Activated T-cell treated with anti-CD3 and anti-CD28 coated beads, Interleukin-2, amount 50 U/mL, for 4 hours (primary cell): ENCODE measurements at regions not wholly inside any gene's neighbourhood (a gene's known extent, or its start where the extent isn't known, plus 50 kb on each side); places are given as distances from the start of the nearest gene placed in this dataset.
A peak's percentile ranks its signal among the peaks of the same experiment; 100 is the strongest.

Experiments
- ATAC-seq, 2 donors: fragments of 200-7000 bp; cut with Tn5 transposase; one replicate each; pipeline ENCODE4 v1.10.0; 2021
- DNase-seq: peaks from one replicate; pipeline ENCODE4 v3.0.0-alpha.2; 2020
- H3K27me3 Mint-ChIP-seq: one replicate; pipeline ENCODE4 v1.8.0; 2021; ENCODE audit warnings: low read depth, mixed read lengths
- H3K36me3 Mint-ChIP-seq: one replicate; pipeline ENCODE4 v1.8.0; 2022; ENCODE audit warnings: mixed read lengths; ENCODE audit not compliant: insufficient read depth
- H3K4me1 Mint-ChIP-seq: one replicate; pipeline ENCODE4 v1.8.0; 2021; ENCODE audit warnings: low read depth, mixed read lengths
- H3K4me3 Mint-ChIP-seq: one replicate; pipeline ENCODE4 v1.8.0; 2021; ENCODE audit warnings: mild to moderate bottlenecking, moderate library complexity, mixed read lengths
- H3K9me3 Mint-ChIP-seq: one replicate; pipeline ENCODE4 v1.8.0; 2021; ENCODE audit warnings: mixed read lengths

DNA sequence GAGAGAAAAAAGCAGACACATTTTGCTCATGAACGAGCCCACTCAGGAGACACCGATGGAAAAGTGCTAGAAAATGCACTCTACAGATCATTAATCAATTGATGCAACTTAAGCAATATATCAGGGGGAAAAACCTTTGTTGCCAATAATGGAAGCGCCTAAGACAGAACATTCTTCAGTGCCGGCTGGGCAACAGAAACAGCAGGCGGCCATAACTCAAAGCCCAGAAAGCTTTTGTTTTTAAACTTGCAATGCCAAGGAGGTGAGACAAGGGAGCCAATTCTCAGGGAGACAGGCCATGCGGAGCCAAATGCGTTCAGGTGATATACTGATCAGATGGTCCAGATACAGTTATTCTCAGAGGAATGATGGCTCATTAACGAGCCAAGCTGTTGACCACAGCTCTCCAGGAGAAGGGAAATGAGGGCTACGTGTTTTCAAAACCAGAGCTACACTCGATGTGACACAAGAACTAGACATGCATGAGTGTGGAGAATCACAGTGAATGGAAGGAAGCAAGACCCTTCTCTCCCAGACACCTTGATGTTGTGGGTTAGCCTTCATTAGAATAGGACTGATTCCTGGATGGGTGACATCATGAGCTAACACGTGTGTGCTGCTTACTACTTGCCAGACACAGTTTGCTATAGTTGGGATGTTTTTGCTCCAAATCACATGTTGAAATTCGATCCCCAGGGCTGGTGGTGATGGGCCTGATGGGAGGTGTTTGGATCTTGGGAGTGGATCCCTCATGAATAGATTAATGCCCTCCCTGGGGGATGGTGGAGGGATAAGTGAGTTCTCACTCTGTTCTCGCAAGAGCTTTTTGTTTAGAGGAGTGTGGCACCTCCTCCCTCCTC lies 79.1 kb upstream of the KCNMA1 start:
- ATAC-seq: no peak
- Mint-ChIP-seq H3K9me3 (no peaks in the 10 kb centered on the region), H3K36me3 (no peaks in the 10 kb centered on the region), H3K4me1 (no peaks in the 10 kb centered on the region), H3K27me3 (peaks cover 16% of the 10 kb centered on the region), H3K4me3 (no peak overlapping the region)
- DNase-seq: no peak

DNA sequence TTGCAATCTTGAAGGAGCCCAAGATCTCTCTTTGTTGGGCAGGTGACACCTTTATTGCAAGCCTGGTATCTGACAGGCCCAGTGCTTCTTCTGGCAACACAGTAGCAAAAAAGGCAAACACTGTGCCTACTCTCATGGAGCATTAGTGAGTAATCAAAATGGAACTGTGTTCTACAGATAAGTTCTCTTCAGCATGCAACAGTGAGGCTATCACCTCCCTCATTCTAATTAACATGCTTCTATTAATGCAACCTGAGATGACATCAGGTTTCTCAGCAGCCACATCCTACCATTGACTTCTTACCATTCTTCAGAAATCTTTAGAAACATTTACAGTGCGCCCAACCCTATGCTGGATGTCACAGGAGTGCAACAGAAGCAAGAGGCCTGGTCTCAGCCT lies 77.9 kb upstream of the KCNMA1 start:
- no peak for ATAC-seq
- peaks cover 7% of the 10 kb centered on the region for H3K4me1 Mint-ChIP-seq

GRCh38 chr10:77715088-77715487 lies 77.5 kb upstream of the KCNMA1 start:
- Mint-ChIP-seq H3K4me3 (no peak overlapping the region), H3K9me3 (no peaks in the 10 kb centered on the region), H3K27me3 (peaks cover 29% of the 10 kb centered on the region), H3K4me1 (peaks cover 7% of the 10 kb centered on the region), H3K36me3 (no peaks in the 10 kb centered on the region)
- DNase-seq: no peak
- no peak for ATAC-seq

More for the DNA sequence above, 77.9 kb upstream of the KCNMA1 start:
- Mint-ChIP-seq H3K4me3 (no peak overlapping the region), H3K36me3 (no peaks in the 10 kb centered on the region), H3K9me3 (no peaks in the 10 kb centered on the region), H3K27me3 (peaks cover 25% of the 10 kb centered on the region)
- DNase-seq: no peak

DNA sequence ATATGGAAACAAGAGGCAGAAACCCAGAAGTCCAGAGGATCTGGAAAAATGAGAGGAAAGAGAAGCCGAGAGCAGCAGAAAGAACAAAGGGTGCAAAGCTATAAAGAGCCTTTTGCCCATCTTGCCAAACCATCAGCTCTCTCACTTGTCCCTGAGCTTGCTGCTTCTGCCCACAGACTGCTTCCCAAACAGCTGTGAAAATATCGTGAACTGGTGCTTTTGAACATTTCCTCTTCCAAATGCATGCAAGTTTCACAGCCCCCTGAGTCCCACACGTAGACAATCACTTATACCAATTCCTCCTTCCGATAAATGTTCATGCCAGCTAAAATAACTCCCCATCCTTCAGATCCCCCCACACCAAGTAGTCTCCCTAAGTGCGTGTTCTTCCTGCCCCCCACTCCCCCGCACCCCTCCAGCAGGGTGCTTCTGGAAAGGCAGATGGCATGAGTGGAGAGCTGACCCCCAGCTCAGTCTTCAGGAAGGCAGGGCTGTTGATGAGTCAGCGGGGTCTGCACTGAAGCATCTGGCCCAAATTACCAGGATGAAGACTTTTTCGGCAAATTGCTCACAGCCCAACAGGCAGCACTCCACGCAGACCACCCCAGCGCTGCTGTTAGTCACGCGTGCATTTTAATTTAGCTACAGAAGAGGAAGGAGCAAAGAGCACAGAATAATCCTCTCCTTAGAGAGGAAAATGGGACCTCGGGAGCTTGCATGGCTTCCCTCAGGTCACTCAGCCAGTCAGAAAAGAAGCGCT lies 76.1 kb upstream of the KCNMA1 start:
- Mint-ChIP-seq H3K4me3 (no peak overlapping the region), H3K4me1 (peaks cover 7% of the 10 kb centered on the region), H3K27me3 (peaks cover 28% of the 10 kb centered on the region), H3K36me3 (no peaks in the 10 kb centered on the region), H3K9me3 (no peaks in the 10 kb centered on the region)
- DNase-seq (no peak), ATAC-seq (no peak)

DNA sequence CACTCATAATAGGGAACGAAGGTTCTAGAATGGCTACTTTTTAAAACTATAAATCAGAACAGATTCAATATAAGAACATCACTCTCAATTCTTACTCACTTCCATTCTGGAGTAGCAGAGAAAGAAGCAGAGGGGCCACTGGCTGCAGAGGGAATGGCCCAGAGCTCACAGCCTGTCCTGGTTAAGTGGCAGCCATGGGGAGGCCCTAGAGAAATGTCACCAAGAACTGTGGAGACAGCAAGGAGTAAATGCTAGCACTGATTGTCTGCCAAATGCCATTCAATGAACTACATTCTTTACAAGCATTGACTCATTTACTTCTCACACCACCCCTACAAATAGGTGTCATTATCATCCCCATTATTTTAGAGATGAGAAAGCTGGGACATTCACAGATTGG lies 74.6 kb upstream of the KCNMA1 start:
- H3K4me1 Mint-ChIP-seq: peaks cover 7% of the 10 kb centered on the region
- DNase-seq (no peak), ATAC-seq (no peak)
- H3K27me3 Mint-ChIP-seq: peaks cover 23% of the 10 kb centered on the region
- H3K9me3 Mint-ChIP-seq: no peaks in the 10 kb centered on the region
- H3K4me3 Mint-ChIP-seq: no peak overlapping the region
- no peaks in the 10 kb centered on the region for H3K36me3 Mint-ChIP-seq

- Mint-ChIP-seq H3K9me3 (no peaks in the 10 kb centered on the region), H3K4me3 (no peak overlapping the region), H3K36me3 (no peaks in the 10 kb centered on the region), H3K4me1 (peaks cover 7% of the 10 kb centered on the region), H3K27me3 (peaks cover 23% of the 10 kb centered on the region)
- ATAC-seq (no peak), DNase-seq (no peak)
Measured at GRCh38 chr10:77711683-77712049, 74.1 kb upstream of the KCNMA1 start.

DNA sequence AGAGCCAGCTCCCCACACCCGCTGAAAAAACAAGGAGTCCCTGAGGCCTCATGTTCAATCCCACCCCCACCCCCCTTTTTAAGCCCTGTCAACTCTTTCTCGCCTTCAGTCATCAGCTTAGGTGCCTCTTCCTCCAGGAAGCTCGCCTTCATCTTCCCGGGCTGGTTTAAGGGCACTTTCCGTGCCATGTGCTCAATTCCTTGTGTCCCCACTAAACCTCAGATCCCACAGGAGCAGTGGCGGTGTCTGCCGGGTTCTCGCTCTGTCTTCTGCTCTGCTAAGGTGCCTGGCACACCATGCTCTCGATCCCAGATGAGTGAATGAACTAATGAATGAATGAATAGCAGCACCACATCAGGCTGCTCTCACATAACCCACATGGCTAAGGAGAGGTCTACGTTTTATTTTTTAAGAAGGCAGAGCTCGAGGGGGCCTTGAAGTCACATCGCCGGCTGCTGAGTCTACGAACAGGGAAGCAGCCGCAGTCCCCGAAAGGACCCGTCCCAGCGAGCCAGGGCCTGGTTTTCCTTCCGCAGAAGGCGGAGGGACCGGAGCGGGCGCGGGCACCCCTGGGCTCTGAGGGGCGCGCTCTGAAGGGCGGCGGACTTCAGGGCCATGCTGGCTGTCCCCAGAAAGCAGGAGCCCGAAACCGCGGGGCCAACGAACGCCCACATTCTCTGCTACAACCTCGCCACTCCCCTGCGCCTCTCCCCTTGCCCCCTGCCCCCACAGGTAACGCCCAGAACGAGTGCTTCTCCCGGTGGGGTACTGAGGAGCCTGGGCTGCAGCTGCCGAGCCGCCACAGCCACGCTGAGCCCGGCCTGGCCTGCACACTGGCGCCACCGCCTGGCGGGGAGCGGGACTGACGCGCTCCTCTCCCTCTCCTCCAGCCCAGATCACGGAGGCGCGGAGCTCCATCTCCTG lies 73.4 kb upstream of the KCNMA1 start:
- DNase-seq: peak; percentile 67
- no peaks in the 10 kb centered on the region for H3K9me3 Mint-ChIP-seq
- no peaks in the 10 kb centered on the region for H3K36me3 Mint-ChIP-seq
- H3K4me3 Mint-ChIP-seq: peak overlapping the region; percentile 19
- ATAC-seq: peak; percentile 93 to 94
- peaks cover 23% of the 10 kb centered on the region for H3K27me3 Mint-ChIP-seq
- H3K4me1 Mint-ChIP-seq: peaks cover 7% of the 10 kb centered on the region

DNA sequence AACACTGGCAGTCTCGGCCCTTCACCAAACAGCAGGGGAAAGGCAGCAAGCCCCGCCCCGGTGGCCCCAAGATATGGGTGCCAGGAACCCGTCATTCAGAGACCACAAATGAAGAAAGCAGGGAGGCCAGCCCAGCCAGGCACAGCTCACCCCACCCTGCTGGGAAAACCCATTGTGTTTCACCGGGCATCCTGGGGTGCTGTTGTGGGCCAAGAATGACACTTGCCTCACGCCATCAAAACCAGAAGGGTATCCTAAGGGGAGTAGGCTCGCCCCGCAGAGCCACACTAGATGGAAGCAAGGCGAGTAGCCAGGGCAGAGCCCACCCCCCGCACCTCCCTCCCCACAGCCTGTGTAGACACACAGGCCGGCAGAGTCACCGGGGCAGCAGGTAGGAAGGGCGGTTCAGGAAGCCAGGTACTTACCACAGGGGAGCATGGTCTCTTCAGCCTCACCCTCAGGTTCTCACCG lies 72.5 kb upstream of the KCNMA1 start:
- peaks cover 23% of the 10 kb centered on the region for H3K27me3 Mint-ChIP-seq
- H3K4me1 Mint-ChIP-seq: peaks cover 7% of the 10 kb centered on the region
- no peak overlapping the region for H3K4me3 Mint-ChIP-seq
- DNase-seq (no peak), ATAC-seq (peak in 1 of 2 donors; percentile 15)
- no peaks in the 10 kb centered on the region for H3K9me3 Mint-ChIP-seq
- H3K36me3 Mint-ChIP-seq: no peaks in the 10 kb centered on the region

DNA sequence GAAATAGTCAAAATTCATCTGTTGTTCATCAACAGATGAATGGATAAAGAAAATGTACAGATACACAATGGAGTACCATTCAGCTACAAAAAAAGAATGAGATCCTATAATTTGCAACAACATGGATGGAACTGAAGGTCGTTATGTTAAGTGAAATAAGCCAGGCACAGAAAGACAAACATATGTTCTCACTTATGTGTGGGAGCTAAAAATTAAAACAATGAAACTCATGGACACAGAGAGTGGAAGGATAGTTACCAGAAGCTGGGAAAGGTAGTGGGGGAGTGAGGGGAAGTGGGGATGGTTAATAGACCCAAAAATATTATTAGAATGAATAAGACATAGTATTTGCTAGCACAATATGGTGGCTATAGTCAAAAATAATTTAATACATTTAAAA lies 70.0 kb upstream of the KCNMA1 start:
- ATAC-seq (no peak), DNase-seq (no peak)
- Mint-ChIP-seq H3K4me3 (no peak overlapping the region), H3K27me3 (peaks cover 22% of the 10 kb centered on the region), H3K9me3 (no peaks in the 10 kb centered on the region), H3K36me3 (no peaks in the 10 kb centered on the region), H3K4me1 (peaks cover 7% of the 10 kb centered on the region)

GRCh38 chr10:77702166-77702565 lies 64.6 kb upstream of the KCNMA1 start:
- Mint-ChIP-seq H3K4me1 (no peaks in the 10 kb centered on the region), H3K9me3 (no peaks in the 10 kb centered on the region), H3K27me3 (peaks cover 10% of the 10 kb centered on the region), H3K36me3 (no peaks in the 10 kb centered on the region), H3K4me3 (no peak overlapping the region)
- no peak for DNase-seq
- ATAC-seq: peak in 1 of 2 donors; percentile 18

- Mint-ChIP-seq H3K4me3 (no peak overlapping the region), H3K36me3 (no peaks in the 10 kb centered on the region), H3K9me3 (no peaks in the 10 kb centered on the region), H3K4me1 (no peaks in the 10 kb centered on the region), H3K27me3 (peaks cover 15% of the 10 kb centered on the region)
- no peak for DNase-seq
- no peak for ATAC-seq
Measured at GRCh38 chr10:77700086-77700485, 62.5 kb upstream of the KCNMA1 start.

DNA sequence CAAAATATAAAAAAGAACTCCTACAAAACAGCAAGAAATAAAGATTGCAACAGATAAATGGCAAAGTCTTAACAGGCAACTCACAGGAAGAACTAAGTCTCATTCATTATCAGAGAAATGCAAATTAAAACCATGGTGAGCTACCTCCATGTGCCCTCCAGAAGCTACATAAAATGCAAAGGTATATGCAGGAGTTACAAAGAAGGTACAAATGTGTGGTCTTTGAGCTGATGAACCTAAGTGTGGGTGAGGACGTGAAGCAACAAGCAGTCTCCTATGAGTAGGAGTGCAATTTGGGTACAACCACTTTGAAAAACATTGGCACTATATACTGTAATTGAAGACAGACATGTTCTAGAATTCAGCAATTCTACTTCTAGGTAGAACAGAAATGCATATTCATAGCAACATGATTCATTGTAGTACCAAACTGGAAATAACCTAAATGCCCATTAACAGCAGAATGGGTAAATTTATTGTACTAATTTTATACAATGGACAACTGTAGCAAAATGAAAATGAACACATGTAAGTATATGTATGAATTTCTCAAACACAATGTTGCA lies 61.6 kb upstream of the KCNMA1 start:
- H3K4me1 Mint-ChIP-seq: no peaks in the 10 kb centered on the region
- H3K9me3 Mint-ChIP-seq: no peaks in the 10 kb centered on the region
- DNase-seq (no peak), ATAC-seq (no peak)
- H3K27me3 Mint-ChIP-seq: peaks cover 17% of the 10 kb centered on the region
- H3K36me3 Mint-ChIP-seq: no peaks in the 10 kb centered on the region
- H3K4me3 Mint-ChIP-seq: no peak overlapping the region

DNA sequence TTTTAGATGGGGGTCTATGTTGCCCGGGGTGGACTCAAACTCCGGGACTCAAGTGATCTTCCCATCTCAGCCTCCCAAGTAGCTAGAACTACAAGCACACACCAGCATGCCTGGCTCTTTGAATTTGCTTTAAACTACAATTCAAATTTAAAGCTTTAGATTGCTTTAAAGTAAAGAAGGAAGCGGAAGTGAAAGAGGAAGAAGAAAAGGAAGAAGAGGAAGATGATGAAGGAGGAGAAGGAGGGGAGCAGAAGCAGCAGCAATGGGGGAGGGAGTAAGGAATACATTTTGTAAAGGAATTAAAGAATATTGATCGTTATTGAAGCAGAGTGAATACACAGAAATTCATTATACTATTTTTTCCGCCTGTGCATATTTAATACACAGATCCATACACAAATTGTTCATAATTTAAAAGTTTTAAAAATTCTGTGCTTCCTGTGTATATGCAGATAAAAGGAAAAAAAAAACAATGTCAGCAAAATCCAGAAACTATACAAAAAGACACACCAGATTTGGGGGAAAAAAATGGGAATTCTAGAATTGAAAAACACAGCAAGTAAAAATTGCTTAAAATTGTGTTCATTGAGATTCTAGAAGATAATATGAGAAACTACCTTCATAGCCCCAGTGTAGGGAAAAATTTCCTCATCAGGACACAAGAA lies 60.8 kb upstream of the KCNMA1 start:
- H3K36me3 Mint-ChIP-seq: no peaks in the 10 kb centered on the region
- H3K9me3 Mint-ChIP-seq: no peaks in the 10 kb centered on the region
- DNase-seq: no peak
- H3K27me3 Mint-ChIP-seq: peaks cover 13% of the 10 kb centered on the region
- no peak overlapping the region for H3K4me3 Mint-ChIP-seq
- no peaks in the 10 kb centered on the region for H3K4me1 Mint-ChIP-seq
- ATAC-seq: no peak
